ENCODE measurements at regions not wholly inside any gene's neighbourhood (a gene's known extent, or its start where the extent isn't known, plus 50 kb on each side); places are given as distances from the start of the nearest gene placed in this dataset.

GRCh38 chr6:44047179-44047546 lies 80.1 kb downstream of the MRPL14 start:
- TF ChIP-seq POLR2AphosphoS5 (IDR thresholded peaks at IDR 0.05; ENCODE audit: low read depth) (no peak), CTCF (IDR thresholded peaks at IDR 0.05; ENCODE audit: insufficient read depth, low read length) (no peak)
